SH-SY5Y (cell line): ENCODE measurements at regions not wholly inside any gene's neighbourhood (a gene's known extent, or its start where the extent isn't known, plus 50 kb on each side); places are given as distances from the start of the nearest gene placed in this dataset.
A peak's percentile ranks its signal among the peaks of the same experiment; 100 is the strongest.

Source experiments
- GATA2 ChIP-seq: IDR thresholded peaks from 2 replicates; pipeline ENCODE4 v1.6.1; 2011; ENCODE audit warnings: mild to moderate bottlenecking, low read depth, low read length
- GATA3 ChIP-seq: IDR thresholded peaks from 2 replicates; pipeline ENCODE4 v1.6.1; 2011; ENCODE audit warnings: low read depth, mild to moderate bottlenecking, low read length, moderate library complexity

GRCh38 chr5:82562696-82563240 lies 284.6 kb upstream of the RPS23 start:
- TF ChIP-seq GATA2 (no peak), GATA3 (no peak)

- no peak for TF ChIP-seq GATA3
- no peak for TF ChIP-seq GATA2
Observed at GRCh38 chr5:82561797-82562196, 283.6 kb upstream of the RPS23 start.

- no peak for TF ChIP-seq GATA3
- TF ChIP-seq GATA2 = no peak
Observed at GRCh38 chr5:82560969-82561368, 282.8 kb upstream of the RPS23 start.

GRCh38 chr5:82560561-82560960 lies 282.4 kb upstream of the RPS23 start:
- TF ChIP-seq GATA3 = no peak
- no peak for TF ChIP-seq GATA2

- TF ChIP-seq GATA3 (no peak), GATA2 (peak; percentile 62)
Observed at GRCh38 chr5:82551840-82552385, 273.8 kb upstream of the RPS23 start.

GRCh38 chr5:82551192-82551591 lies 273.0 kb upstream of the RPS23 start:
- no peak for TF ChIP-seq GATA2
- no peak for TF ChIP-seq GATA3

GRCh38 chr5:82549263-82549662 lies 271.1 kb upstream of the RPS23 start:
- TF ChIP-seq GATA3 (no peak), GATA2 (no peak)

GRCh38 chr5:82544004-82544403 lies 265.9 kb upstream of the RPS23 start:
- TF ChIP-seq GATA3 (no peak), GATA2 (no peak)

GRCh38 chr5:82540301-82540700 lies 262.1 kb upstream of the RPS23 start:
- TF ChIP-seq GATA2 (no peak), GATA3 (no peak)

GRCh38 chr5:82538339-82539034 lies 260.3 kb upstream of the RPS23 start:
- TF ChIP-seq GATA2 (peak; percentile 99), GATA3 (peak; percentile 97)

GRCh38 chr5:82537687-82538306 lies 259.6 kb upstream of the RPS23 start:
- TF ChIP-seq GATA2 (peak; percentile 24; the same call in 1 of the 2 replicates), GATA3 (no peak)

GRCh38 chr5:82534986-82535385 lies 256.8 kb upstream of the RPS23 start:
- no peak for TF ChIP-seq GATA3
- no peak for TF ChIP-seq GATA2

GRCh38 chr5:82526540-82526939 lies 248.4 kb upstream of the RPS23 start:
- no peak for TF ChIP-seq GATA2
- TF ChIP-seq GATA3 = no peak

GRCh38 chr5:82525626-82526025 lies 247.5 kb upstream of the RPS23 start:
- no peak for TF ChIP-seq GATA3

- TF ChIP-seq GATA3 (no peak), GATA2 (no peak)
Observed at GRCh38 chr5:82523633-82524032, 245.5 kb upstream of the RPS23 start.

GRCh38 chr5:82522897-82523296 lies 244.7 kb upstream of the RPS23 start:
- TF ChIP-seq GATA2 (no peak), GATA3 (no peak)
